GM12878 (cell line): ENCODE measurements at regions not wholly inside any gene's neighbourhood (a gene's known extent, or its start where the extent isn't known, plus 50 kb on each side); places are given as distances from the start of the nearest gene placed in this dataset.

ENCODE experiments used
- ATAC-seq: fragments of 200-7000 bp; cut with Tn5 transposase; 3 replicates; pipeline ENCODE4 v1.9.1; 2020; ENCODE audit warnings: mild to moderate bottlenecking, moderate library complexity
- BruUV-seq: library from RNA; stranded (reverse); fragments of 400-500 nt; replicated peaks from 2 replicates; lab custom pipeline; 2021; lab: Mats Ljungman, UMichigan
- CTCF ChIA-PET: fragments of 300-600 bp; sonication (Branson Sonifier 250); formaldehyde crosslinking; extraction: SDS; loops from one replicate; lab custom pipeline; 2021; ENCODE audit warnings: inconsistent platforms; lab: Yijun Ruan, JAX
- POLR2A ChIA-PET: fragments of 350-600 bp; formaldehyde crosslinking; extraction: SDS; loops from one replicate; lab custom pipeline; 2021; ENCODE audit warnings: inconsistent platforms; lab: Charles Lee
- RAD21 ChIA-PET: fragments of 300-600 bp; sonication (Branson Sonifier 250); formaldehyde crosslinking; loops from one replicate; lab custom pipeline; 2023; ENCODE audit warnings: antibody characterized with exemption; ENCODE audit not compliant: unreplicated experiment; lab: Charles Lee
- SMC1A ChIA-PET: fragments of 300-600 bp; sonication (Branson Sonifier 250); formaldehyde crosslinking; loops from one replicate; lab custom pipeline; 2023; ENCODE audit not compliant: unreplicated experiment, uncharacterized antibody; lab: Charles Lee
- DNase-seq: peaks from one replicate; pipeline ENCODE4 v3.0.0-alpha.2; 2011; ENCODE audit warnings: low read depth, low spot score
- FAIRE-seq: peaks from 3 replicates; lab custom pipeline; 2011; peaks lifted over from hg19 to GRCh38; lab: Jason Lieb, UNC
- H2AFZ ChIP-seq: 2 replicates; pipeline ENCODE4 v1.6.0; 2011; ENCODE audit warnings: low read depth, low read length, control low read depth; ENCODE audit not compliant: control insufficient read depth
- H3K27ac ChIP-seq: 2 replicates; pipeline ENCODE4 v1.5.1; 2011; ENCODE audit warnings: control low read depth; ENCODE audit not compliant: control insufficient read depth, insufficient read depth
- H3K27me3 ChIP-seq, 2 experiments: replicated peaks in 1 of 2; 2 replicates each; pipeline versions ENCODE4 v1.6.0 to v1.6.1; 2011; ENCODE audit warnings: low read length in 1 of 2; ENCODE audit not compliant: control insufficient read depth in 2 of 2, insufficient read depth in 2 of 2
- H3K36me3 ChIP-seq, 2 experiments: 2 replicates each; pipeline ENCODE4 v1.5.1; 2011; ENCODE audit warnings: low read length in 1 of 2; ENCODE audit not compliant: control insufficient read depth in 2 of 2, insufficient read depth in 2 of 2
- H3K4me1 ChIP-seq: 2 replicates; pipeline ENCODE4 v1.6.1; 2011; ENCODE audit warnings: mild to moderate bottlenecking, low read length, moderate library complexity, mixed read lengths; ENCODE audit not compliant: control insufficient read depth, insufficient read depth
- H3K4me2 ChIP-seq: 2 replicates; pipeline ENCODE4 v1.6.0; 2011; ENCODE audit warnings: control low read depth; ENCODE audit not compliant: control insufficient read depth, insufficient read depth
- H3K4me3 ChIP-seq: fragments of 200-600 bp; sonication (generic); 2 replicates; pipeline ENCODE4 v1.5.1; 2016
- H3K79me2 ChIP-seq: 2 replicates; pipeline ENCODE4 v1.6.0; 2011; ENCODE audit warnings: low read length; ENCODE audit not compliant: control insufficient read depth, insufficient read depth
- H3K9ac ChIP-seq: 2 replicates; pipeline ENCODE4 v1.8.0; 2011; ENCODE audit warnings: low read length, control low read depth, mixed read lengths; ENCODE audit not compliant: control insufficient read depth, insufficient read depth
- H3K9me3 ChIP-seq: replicated peaks from 3 replicates; pipeline ENCODE4 v1.5.1; 2011; ENCODE audit warnings: mild to moderate bottlenecking, low read length; ENCODE audit not compliant: control insufficient read depth, insufficient read depth
- H4K20me1 ChIP-seq: 2 replicates; pipeline ENCODE4 v1.6.0; 2011; ENCODE audit not compliant: control insufficient read depth, insufficient read depth
- E4F1 ChIP-seq: fragments of 450-650 bp; IDR thresholded peaks from 2 replicates; pipeline ENCODE4 v1.6.1; 2018; ENCODE audit warnings: borderline replicate concordance, mild to moderate bottlenecking; ENCODE audit not compliant: partially characterized antibody
- EGR1 ChIP-seq, 2 experiments: IDR thresholded peaks; 1 replicate in 1 of 2; 2 replicates in 1 of 2; pipeline ENCODE4 v1.6.1; 2011 to 2012; ENCODE audit warnings: low read depth in 2 of 2, low read length in 2 of 2, borderline replicate concordance in 1 of 2, mild to moderate bottlenecking in 1 of 2, moderate library complexity in 1 of 2
- KLF5 ChIP-seq: fragments of 450-650 bp; IDR thresholded peaks from 2 replicates; pipeline ENCODE4 v1.6.1; 2014; ENCODE audit warnings: mild to moderate bottlenecking; ENCODE audit not compliant: partially characterized antibody
- NBN ChIP-seq: fragments of 450-650 bp; IDR thresholded peaks from 2 replicates; pipeline ENCODE4 v1.6.1; 2016
- PAX8 ChIP-seq: fragments of 450-650 bp; IDR thresholded peaks from 2 replicates; pipeline ENCODE4 v1.6.1; 2017; ENCODE audit warnings: mild to moderate bottlenecking, moderate library complexity
- RAD51 ChIP-seq: fragments of 450-650 bp; IDR thresholded peaks from 2 replicates; pipeline ENCODE4 v1.6.1; 2016; ENCODE audit warnings: moderate library complexity, mild to moderate bottlenecking, inconsistent platforms
- RUNX3 ChIP-seq: IDR thresholded peaks from 2 replicates; pipeline ENCODE4 v1.6.1; 2012; ENCODE audit warnings: low read length, inconsistent platforms
- SMAD5 ChIP-seq: IDR thresholded peaks from 2 replicates; pipeline ENCODE4 v1.6.1; 2016; ENCODE audit warnings: antibody characterized with exemption, low read depth
- ZBTB33 ChIP-seq: fragments of 450-650 bp; IDR thresholded peaks from 2 replicates; pipeline ENCODE4 v1.6.1; 2017; ENCODE audit warnings: mild to moderate bottlenecking
- ZNF207 ChIP-seq: fragments of 450-650 bp; IDR thresholded peaks from 2 replicates; pipeline ENCODE4 v1.6.1; 2014; ENCODE audit warnings: antibody characterized with exemption, mild to moderate bottlenecking, borderline replicate concordance
- ZNF217 ChIP-seq: fragments of 450-650 bp; IDR thresholded peaks from 2 replicates; pipeline ENCODE4 v1.6.1; 2017; ENCODE audit warnings: antibody characterized with exemption, mild to moderate bottlenecking
- ZSCAN29 ChIP-seq: fragments of 450-650 bp; IDR thresholded peaks from 2 replicates; pipeline ENCODE4 v1.6.1; 2017; ENCODE audit warnings: mild to moderate bottlenecking, moderate library complexity
- WGBS: methylation state at CpG from one replicate; pipeline ENCODE4 v1.1.6; 2016; ENCODE audit warnings: low lambda C conversion rate; ENCODE audit not compliant: insufficient replicate concordance, insufficient coverage; ENCODE audit errors: missing lambda C conversion rate; 5-methylcytosine and 5-hydroxymethylcytosine counted together
- in situ Hi-C: fragments of 300-500 bp; cut with MboI; formaldehyde crosslinking; loops from 9 replicates; pipeline ENCODE4 v1.14.3; 2018; ENCODE audit warnings: mixed read lengths
- intact Hi-C: fragments of 100-400 bp; cut with micrococcal nuclease; formaldehyde crosslinking; loops from one replicate; pipeline ENCODE4 v1.14.2; 2022; ENCODE audit not compliant: unreplicated experiment
- TF ChIP-seq, protein P1 (sequence below), 3 experiments: IDR thresholded peaks in 2 of 3; conservative IDR thresholded peaks in 1 of 3; 2 replicates each; pipeline ENCODE4 v1.5.1; 2011; ENCODE audit warnings: low read depth in 3 of 3, low read length in 3 of 3, mild to moderate bottlenecking in 3 of 3, control low read depth in 2 of 3, moderate library complexity in 2 of 3, inconsistent platforms in 1 of 3, mixed read lengths in 1 of 3; ENCODE audit not compliant: control insufficient read depth in 2 of 3, insufficient read depth in 1 of 3; ENCODE audit errors: extremely low read depth in 1 of 3

- Histone ChIP-seq H3K4me3 (no peak overlapping the region), H2AFZ (no peak overlapping the region), H3K9ac (no peak overlapping the region), H3K9me3 (no peaks in the 10 kb centered on the region), H3K4me1 (no peaks in the 10 kb centered on the region), H3K27ac (no peak overlapping the region), H3K79me2 (no peaks in the 10 kb centered on the region), H3K36me3 (no peaks in the 10 kb centered on the region), H4K20me1 (no peaks in the 10 kb centered on the region), H3K4me2 (no peak overlapping the region), H3K27me3 (no peaks in the 10 kb centered on the region; a peak in 1 of 4 replicates)
- ATAC-seq (no peak), FAIRE-seq (no peak), DNase-seq (no peak)
- SMC1A ChIA-PET, result no interaction called here
- CTCF ChIA-PET, result no interaction called here
- POLR2A ChIA-PET, result no interaction called here
- BruUV-seq, result no TSS peak
- RAD21 ChIA-PET, result no interaction called here
- in situ Hi-C loops (no loop called here), intact Hi-C loops (no loop called here)
- TF ChIP-seq KLF5 (no peak), EGR1 (IDR thresholded peaks at IDR 0.05; ENCODE audit: borderline replicate concordance in 1 of 2, low read depth in 2 of 2, low read length in 2 of 2) (no peak), ZNF207 (no peak), ZNF217 (no peak), PAX8 (no peak), NBN (no peak), ZSCAN29 (no peak), ZBTB33 (no peak), RAD51 (no peak), SMAD5 (no peak), E4F1 (no peak), RUNX3 (no peak)
- TF ChIP-seq, protein P1, sequence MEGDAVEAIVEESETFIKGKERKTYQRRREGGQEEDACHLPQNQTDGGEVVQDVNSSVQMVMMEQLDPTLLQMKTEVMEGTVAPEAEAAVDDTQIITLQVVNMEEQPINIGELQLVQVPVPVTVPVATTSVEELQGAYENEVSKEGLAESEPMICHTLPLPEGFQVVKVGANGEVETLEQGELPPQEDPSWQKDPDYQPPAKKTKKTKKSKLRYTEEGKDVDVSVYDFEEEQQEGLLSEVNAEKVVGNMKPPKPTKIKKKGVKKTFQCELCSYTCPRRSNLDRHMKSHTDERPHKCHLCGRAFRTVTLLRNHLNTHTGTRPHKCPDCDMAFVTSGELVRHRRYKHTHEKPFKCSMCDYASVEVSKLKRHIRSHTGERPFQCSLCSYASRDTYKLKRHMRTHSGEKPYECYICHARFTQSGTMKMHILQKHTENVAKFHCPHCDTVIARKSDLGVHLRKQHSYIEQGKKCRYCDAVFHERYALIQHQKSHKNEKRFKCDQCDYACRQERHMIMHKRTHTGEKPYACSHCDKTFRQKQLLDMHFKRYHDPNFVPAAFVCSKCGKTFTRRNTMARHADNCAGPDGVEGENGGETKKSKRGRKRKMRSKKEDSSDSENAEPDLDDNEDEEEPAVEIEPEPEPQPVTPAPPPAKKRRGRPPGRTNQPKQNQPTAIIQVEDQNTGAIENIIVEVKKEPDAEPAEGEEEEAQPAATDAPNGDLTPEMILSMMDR (IDR thresholded peaks at IDR 0.05 in 2 of 3, conservative IDR thresholded peaks at IDR 0.05 in 1 of 3; ENCODE audit: control insufficient read depth in 2 of 3, extremely low read depth in 1 of 3, insufficient read depth in 1 of 3, low read depth in 3 of 3, low read length in 3 of 3), result no peak
- WGBS, result 36% methylated on average over 5 of the region's 5 CpGs
Measured at GRCh38 chr7:25615593-25615992, 387.3 kb upstream of the NPVF start.
